Fibroblast of villous mesenchyme (primary cell): ENCODE measurements at regions not wholly inside any gene's neighbourhood (a gene's known extent, or its start where the extent isn't known, plus 50 kb on each side); places are given as distances from the start of the nearest gene placed in this dataset.

ENCODE experiments used
- DNase-seq: peaks from one replicate; pipeline ENCODE4 v3.0.0-alpha.2; 2010; ENCODE audit warnings: low read depth
- H3K4me3 ChIP-seq: 2 replicates; pipeline ENCODE4 v1.5.1; 2011; ENCODE audit warnings: low read depth, mild to moderate bottlenecking, low read length
- CTCF ChIP-seq: IDR thresholded peaks from 2 replicates; pipeline ENCODE4 v1.5.1; 2012; ENCODE audit warnings: low read depth, mild to moderate bottlenecking, low read length; ENCODE audit not compliant: insufficient read depth

DNA sequence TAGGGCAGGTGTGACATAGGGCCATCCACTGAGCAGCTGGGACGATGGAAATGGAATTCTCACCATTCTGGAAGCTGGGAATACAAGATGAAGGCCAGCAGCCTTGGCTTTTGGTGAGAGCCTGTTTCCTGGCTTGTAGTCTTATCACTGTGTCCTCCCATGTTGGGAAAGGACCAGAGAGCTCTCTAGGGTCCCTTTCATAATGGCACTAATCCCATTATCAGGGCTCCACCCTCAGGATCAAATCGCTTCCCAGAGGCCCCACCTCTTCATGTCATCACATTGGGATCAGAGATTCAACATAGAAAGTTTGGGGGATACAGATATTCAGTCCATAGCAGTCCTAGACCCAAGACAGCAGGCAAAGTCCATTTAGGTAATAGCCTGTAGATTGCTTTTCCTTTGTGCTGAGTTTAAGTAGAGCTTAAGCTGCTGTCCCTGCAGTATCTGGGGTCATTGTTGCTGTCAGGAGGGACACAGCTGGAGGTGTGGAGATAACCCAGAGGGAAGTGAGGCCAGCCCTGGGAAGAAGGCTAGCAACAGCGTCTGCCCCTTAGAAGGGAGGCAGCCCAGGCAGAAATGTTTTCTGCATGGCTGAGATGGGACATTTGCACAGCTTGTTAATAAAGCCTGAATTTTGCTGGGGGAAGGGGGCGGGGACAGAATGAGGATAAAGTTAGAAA lies 136.5 kb upstream of the GPR12 start:
- H3K4me3 ChIP-seq = no peak overlapping the region
- no peak for TF ChIP-seq CTCF
- DNase-seq = no peak

DNA sequence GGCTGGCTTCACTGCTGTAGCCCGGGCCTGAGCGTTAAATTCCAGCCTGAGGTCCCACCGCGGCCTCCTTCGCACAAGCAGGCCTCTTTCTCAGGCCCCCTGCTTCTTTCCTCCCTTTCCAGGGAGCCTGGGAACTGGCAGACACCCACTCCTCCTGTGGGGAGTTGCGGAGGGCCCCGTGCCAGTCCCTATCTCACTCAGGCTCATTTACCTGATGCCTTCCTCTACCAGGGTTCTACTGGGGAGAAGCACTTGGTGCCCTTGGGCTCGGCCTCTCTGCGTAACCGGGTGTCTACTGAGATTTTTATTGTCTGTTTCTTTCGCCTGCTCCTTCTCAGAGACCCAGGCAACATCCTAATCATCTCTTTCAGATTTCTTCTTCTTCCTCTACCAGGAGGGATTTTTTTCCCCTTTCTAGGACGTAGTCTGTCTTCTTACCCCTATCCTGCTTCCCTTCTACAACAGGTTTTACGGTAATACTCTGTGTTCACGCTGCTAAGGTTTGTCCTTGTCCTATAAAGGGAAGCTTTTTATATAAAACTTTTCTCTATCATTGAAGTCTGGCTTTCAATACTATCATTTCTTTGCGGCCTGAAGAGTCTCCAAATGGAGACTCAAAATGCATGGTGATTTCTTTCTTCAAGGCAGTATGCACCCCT lies 135.4 kb upstream of the GPR12 start:
- no peak overlapping the region for H3K4me3 ChIP-seq
- TF ChIP-seq CTCF = no peak
- no peak for DNase-seq

GRCh38 chr13:26895081-26895807 lies 134.7 kb upstream of the GPR12 start:
- no peak for TF ChIP-seq CTCF
- no peak overlapping the region for H3K4me3 ChIP-seq
- DNase-seq = no peak

GRCh38 chr13:26888632-26889031 lies 128.0 kb upstream of the GPR12 start:
- no peak for DNase-seq
- no peak for TF ChIP-seq CTCF
- H3K4me3 ChIP-seq = no peak overlapping the region

DNA sequence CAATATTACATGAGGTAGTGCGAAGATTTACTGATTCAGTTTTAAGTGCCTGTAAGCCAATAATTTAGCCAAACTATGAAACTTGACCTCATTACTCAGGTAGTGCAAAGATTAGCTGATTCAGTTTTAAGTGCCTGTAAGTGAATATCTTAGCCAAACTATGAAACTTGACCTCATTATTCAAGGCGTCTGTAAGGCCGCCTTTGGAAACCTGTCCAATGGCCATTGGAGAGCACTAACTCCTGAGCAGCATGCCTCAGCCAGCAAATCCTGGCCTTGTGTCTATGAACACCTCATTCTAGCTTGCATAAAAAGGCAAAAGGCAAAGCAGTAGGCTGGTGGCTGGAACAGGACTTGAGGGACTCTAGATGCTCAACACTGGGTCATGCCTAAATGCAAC lies 127.0 kb upstream of the GPR12 start:
- TF ChIP-seq CTCF = no peak
- no peak for DNase-seq
- no peak overlapping the region for H3K4me3 ChIP-seq

DNA sequence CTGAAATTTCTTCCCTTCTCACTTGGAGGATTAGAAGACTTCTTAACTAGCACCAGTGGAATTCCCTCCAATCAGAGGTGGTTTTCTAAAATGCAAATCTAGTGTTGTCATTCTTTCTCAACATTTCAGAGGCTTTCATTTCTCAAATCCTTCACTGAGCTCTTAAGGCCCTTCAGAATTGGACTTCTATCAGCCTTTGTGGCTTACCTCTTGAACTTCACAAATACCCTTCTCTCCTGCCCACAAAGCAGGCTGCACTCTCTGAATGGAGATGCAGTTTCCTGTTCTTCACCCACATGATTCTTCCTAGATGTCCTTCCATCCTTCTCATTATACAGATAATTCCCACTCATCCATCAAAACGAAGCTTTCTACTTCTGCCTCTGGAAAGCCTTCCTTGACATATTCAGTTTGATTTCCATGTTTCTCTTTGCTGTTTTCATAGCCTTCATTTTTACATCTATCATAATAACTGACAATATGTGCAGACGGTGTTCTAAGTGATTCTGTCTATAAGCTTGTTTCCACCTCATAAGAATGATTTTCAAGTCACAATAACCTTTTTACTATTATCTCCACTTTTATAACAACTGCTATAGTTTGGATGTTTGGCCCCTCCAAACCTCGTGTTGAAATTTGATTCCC lies 123.1 kb upstream of the GPR12 start:
- DNase-seq = no peak
- TF ChIP-seq CTCF = no peak
- no peak overlapping the region for H3K4me3 ChIP-seq
